ENCODE measurements at regions not wholly inside any gene's neighbourhood (a gene's known extent, or its start where the extent isn't known, plus 50 kb on each side); places are given as distances from the start of the nearest gene placed in this dataset.

DNA sequence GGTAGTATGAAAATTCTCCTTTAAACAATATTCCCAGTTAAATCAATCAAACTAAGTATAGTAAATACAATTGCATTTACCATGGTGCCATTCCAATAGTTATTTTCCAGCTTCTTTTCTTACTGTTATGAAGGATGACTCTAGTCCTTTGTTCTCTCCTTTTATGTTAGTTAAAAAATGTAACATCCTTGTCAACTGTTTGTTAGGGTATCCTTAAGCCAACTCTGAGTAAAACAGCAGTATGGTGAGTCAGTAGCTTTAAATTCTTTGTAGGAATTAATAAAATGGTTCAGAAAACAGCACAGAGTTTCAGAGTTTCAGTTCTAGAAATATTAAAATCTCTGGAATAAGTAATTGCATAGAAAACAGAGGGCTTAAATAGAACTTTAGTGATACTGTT is 384.4 kb downstream of the MTRR start:
- no peak for DNase-seq
- Histone ChIP-seq H3K4me3 (no peak overlapping the region), H3K9me3 (no peaks in the 10 kb centered on the region), H3K36me3 (no peaks in the 10 kb centered on the region), H3K4me1 (no peaks in the 10 kb centered on the region), H3K27me3 (no peaks in the 10 kb centered on the region), H3K27ac (no peak overlapping the region)
- TF ChIP-seq, protein P1, sequence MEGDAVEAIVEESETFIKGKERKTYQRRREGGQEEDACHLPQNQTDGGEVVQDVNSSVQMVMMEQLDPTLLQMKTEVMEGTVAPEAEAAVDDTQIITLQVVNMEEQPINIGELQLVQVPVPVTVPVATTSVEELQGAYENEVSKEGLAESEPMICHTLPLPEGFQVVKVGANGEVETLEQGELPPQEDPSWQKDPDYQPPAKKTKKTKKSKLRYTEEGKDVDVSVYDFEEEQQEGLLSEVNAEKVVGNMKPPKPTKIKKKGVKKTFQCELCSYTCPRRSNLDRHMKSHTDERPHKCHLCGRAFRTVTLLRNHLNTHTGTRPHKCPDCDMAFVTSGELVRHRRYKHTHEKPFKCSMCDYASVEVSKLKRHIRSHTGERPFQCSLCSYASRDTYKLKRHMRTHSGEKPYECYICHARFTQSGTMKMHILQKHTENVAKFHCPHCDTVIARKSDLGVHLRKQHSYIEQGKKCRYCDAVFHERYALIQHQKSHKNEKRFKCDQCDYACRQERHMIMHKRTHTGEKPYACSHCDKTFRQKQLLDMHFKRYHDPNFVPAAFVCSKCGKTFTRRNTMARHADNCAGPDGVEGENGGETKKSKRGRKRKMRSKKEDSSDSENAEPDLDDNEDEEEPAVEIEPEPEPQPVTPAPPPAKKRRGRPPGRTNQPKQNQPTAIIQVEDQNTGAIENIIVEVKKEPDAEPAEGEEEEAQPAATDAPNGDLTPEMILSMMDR (IDR thresholded peaks at IDR 0.05), result no peak
- intact Hi-C loops (cut with DNase I), result no loop called here
- no peak for ATAC-seq

DNA sequence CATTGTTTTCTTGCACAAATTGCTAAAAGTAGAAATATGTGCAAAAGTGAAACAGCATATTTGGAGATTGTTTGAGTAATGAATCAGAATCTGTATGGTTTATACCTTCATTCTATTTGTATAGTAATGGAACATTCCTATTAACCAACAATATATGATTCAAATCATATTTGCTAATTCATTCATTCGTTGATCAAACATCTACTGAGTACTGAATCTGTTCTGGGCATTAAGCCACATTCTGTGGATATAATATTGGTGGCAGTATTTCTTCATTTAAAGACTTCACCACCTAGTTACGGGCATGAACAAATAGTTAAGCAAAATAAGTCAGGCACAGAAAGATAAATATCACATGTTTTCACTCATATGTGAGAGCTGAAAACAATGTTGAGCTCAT is 385.7 kb downstream of the MTRR start:
- Histone ChIP-seq H3K36me3 (no peaks in the 10 kb centered on the region), H3K4me3 (no peak overlapping the region), H3K27ac (no peak overlapping the region), H3K27me3 (no peaks in the 10 kb centered on the region), H3K4me1 (no peaks in the 10 kb centered on the region), H3K9me3 (no peaks in the 10 kb centered on the region)
- TF ChIP-seq, protein P1 (IDR thresholded peaks at IDR 0.05), result no peak
- DNase-seq (no peak), ATAC-seq (no peak)
- intact Hi-C loops (cut with DNase I), result no loop called here

DNA sequence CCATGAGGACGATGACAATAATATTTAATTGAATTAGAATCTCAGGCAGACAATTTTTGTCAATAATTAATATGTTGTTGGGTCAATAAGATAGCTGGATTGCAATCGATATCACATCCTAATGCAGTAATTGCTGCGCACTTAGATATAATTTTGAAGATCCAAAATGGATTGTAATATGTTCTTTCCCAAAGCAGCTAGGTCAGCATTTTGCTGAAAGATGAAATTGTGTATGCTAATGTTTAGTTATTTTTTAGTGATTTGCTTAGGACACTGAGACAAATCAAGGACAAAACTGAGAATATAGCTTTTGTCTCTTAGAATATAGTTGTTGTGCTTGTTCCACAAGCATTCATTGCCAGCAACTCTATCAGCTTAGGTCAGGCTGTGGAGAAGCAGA is 389.9 kb downstream of the MTRR start:
- ATAC-seq (no peak), DNase-seq (no peak)
- TF ChIP-seq, protein P1 (IDR thresholded peaks at IDR 0.05), result no peak
- H3K27me3 ChIP-seq, result no peaks in the 10 kb centered on the region
- no peak overlapping the region for H3K27ac ChIP-seq
- no peaks in the 10 kb centered on the region for H3K9me3 ChIP-seq
- intact Hi-C loops (cut with DNase I), result no loop called here
- H3K4me3 ChIP-seq, result no peak overlapping the region
- no peaks in the 10 kb centered on the region for H3K36me3 ChIP-seq
- no peaks in the 10 kb centered on the region for H3K4me1 ChIP-seq

DNA sequence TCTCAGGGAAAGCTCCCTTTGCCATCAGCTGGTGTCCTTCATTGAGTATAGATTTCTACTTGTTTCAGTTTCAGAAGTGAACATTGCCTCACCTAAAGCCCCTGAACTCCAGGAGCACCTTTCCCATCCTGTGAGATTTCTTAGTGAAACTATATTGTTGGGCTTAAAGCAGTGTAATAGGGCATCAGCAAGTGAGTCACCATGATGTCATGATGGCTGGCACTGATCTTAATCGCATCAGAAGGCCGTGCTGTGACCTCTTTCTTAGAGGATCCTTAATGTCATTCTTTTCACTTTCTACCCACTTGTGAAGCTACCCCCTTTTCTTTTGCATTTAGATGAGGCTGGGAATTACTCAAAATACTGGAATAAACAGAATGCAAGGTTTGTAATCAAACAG is 401.3 kb downstream of the MTRR start:
- Histone ChIP-seq H3K9me3 (no peaks in the 10 kb centered on the region), H3K27me3 (no peaks in the 10 kb centered on the region), H3K27ac (no peak overlapping the region), H3K4me1 (no peaks in the 10 kb centered on the region), H3K4me3 (no peak overlapping the region), H3K36me3 (no peaks in the 10 kb centered on the region)
- DNase-seq (no peak), ATAC-seq (no peak)
- intact Hi-C loops (cut with DNase I), result no loop called here
- TF ChIP-seq, protein P1 (IDR thresholded peaks at IDR 0.05), result no peak

DNA sequence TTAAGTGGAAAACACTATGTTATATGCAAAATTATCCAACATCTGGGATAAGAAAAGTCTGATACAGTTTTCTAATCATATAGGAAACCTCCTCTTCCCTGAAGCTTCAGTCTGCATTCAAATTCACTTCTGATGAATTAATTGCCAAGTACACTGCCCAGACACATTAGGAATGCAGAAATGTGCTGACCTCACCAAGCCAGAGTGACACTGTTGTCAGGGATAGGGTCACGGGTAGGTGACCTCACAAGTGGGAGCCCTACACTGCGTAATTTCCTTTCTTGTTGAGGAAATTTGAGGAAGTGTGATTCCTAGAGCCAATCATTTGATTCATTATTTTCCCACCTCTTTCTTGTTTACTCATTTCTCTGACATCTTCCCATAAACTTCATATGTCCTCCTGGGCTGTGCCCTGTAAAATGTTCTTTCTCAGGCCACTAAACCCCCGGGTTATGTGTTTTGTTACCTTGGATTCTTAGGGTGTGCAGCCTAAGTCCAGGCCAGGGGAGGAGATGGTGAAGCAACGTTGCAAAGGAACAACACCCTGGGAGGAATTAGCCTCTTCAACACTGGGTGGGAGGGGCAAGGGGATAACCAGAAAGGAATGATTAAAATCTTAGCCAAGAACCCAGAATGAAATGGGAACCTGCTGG is 411.9 kb downstream of the MTRR start:
- H3K4me1 ChIP-seq, result no peaks in the 10 kb centered on the region
- ATAC-seq, result no peak
- TF ChIP-seq, protein P1 (IDR thresholded peaks at IDR 0.05), result no peak
- no peaks in the 10 kb centered on the region for H3K27me3 ChIP-seq
- H3K27ac ChIP-seq, result no peak overlapping the region
- no peaks in the 10 kb centered on the region for H3K9me3 ChIP-seq
- intact Hi-C loops (cut with DNase I), result no loop called here
- H3K36me3 ChIP-seq, result no peaks in the 10 kb centered on the region
- H3K4me3 ChIP-seq, result no peak overlapping the region
- DNase-seq, result no peak

DNA sequence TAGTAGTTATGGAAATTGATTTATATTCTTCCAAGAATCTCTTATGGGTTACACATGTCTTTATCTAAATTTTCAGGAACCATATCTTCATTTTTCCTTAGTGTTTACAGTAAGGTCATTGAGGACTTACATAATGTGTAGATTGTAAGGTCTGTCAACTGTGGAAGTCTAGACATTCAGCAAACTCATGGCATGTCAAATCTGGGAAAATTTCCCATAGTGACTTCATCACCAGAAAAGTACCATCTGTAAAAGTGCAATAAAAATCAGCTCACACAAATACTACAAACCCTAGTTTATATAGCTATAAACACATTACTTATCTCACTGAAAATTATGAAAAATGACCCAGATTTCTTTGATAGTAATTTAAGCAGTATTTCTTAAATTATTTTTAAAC is 419.4 kb downstream of the MTRR start:
- no peak for DNase-seq
- ATAC-seq, result no peak

More for the DNA sequence above, 419.4 kb downstream of the MTRR start:
- Histone ChIP-seq H3K27me3 (no peaks in the 10 kb centered on the region), H3K4me1 (no peaks in the 10 kb centered on the region), H3K4me3 (no peak overlapping the region), H3K9me3 (no peaks in the 10 kb centered on the region), H3K27ac (no peak overlapping the region), H3K36me3 (no peaks in the 10 kb centered on the region)
- TF ChIP-seq, protein P1 (IDR thresholded peaks at IDR 0.05), result no peak
- intact Hi-C loops (cut with DNase I), result no loop called here
